GM23338 (cell line): ENCODE measurements at regions not wholly inside any gene's neighbourhood (a gene's known extent, or its start where the extent isn't known, plus 50 kb on each side); places are given as distances from the start of the nearest gene placed in this dataset.
A peak's percentile ranks its signal among the peaks of the same experiment; 100 is the strongest.

Experiments
- ATAC-seq: fragments of 200-7000 bp; cut with Tn5 transposase; 3 replicates; pipeline ENCODE4 v1.9.1; 2020
- DNase-seq: peaks from one replicate; pipeline ENCODE4 v3.0.0-alpha.2; 2015; ENCODE audit warnings: low spot score
- H2AFZ ChIP-seq: fragments of 200-600 bp; sonication (generic); 2 replicates; pipeline ENCODE4 v1.8.0; 2016; ENCODE audit warnings: antibody characterized with exemption, mild to moderate bottlenecking, moderate library complexity
- H3F3A ChIP-seq: fragments of 200-600 bp; sonication (generic); replicated peaks from 2 replicates; pipeline ENCODE4 v1.8.0; 2017; ENCODE audit warnings: antibody characterized with exemption, mixed run types, low read depth
- H3K27ac ChIP-seq: fragments of 200-600 bp; sonication (generic); 2 replicates; pipeline ENCODE4 v1.6.1; 2016; ENCODE audit warnings: low read depth
- H3K27me3 ChIP-seq: fragments of 200-600 bp; sonication (generic); 2 replicates; pipeline ENCODE4 v1.8.0; 2016; ENCODE audit warnings: mild to moderate bottlenecking, mixed run types, moderate library complexity; ENCODE audit not compliant: insufficient read depth
- H3K36me3 ChIP-seq: fragments of 200-600 bp; sonication (generic); 2 replicates; pipeline ENCODE4 v1.8.0; 2016; ENCODE audit warnings: mild to moderate bottlenecking; ENCODE audit not compliant: insufficient read depth
- H3K4me1 ChIP-seq: fragments of 200-600 bp; sonication (generic); 2 replicates; pipeline ENCODE4 v1.8.0; 2016; ENCODE audit warnings: mild to moderate bottlenecking, moderate library complexity; ENCODE audit not compliant: insufficient read depth
- H3K4me2 ChIP-seq: fragments of 200-600 bp; sonication (generic); 2 replicates; pipeline ENCODE4 v1.7.1; 2017; ENCODE audit warnings: mixed run types
- H3K4me3 ChIP-seq: fragments of 200-600 bp; sonication (generic); 2 replicates; pipeline ENCODE4 v1.6.1; 2016; ENCODE audit warnings: mixed run types
- H3K79me2 ChIP-seq: fragments of 200-600 bp; sonication (generic); replicated peaks from 2 replicates; pipeline ENCODE4 v1.8.0; 2017; ENCODE audit warnings: mild to moderate bottlenecking; ENCODE audit not compliant: insufficient read depth
- H3K9me2 ChIP-seq: fragments of 200-600 bp; sonication (generic); 2 replicates; pipeline ENCODE4 v1.8.0; 2017; ENCODE audit not compliant: insufficient read depth
- H4K20me1 ChIP-seq: fragments of 200-600 bp; sonication (generic); replicated peaks from 2 replicates; pipeline ENCODE4 v1.8.0; 2017; ENCODE audit warnings: mild to moderate bottlenecking; ENCODE audit not compliant: insufficient read depth
- H3K27ac Mint-ChIP-seq: 2 replicates; pipeline ENCODE4 v1.8.0; 2020; ENCODE audit warnings: inconsistent platforms, mild to moderate bottlenecking, moderate library complexity, mixed read lengths
- H3K27me3 Mint-ChIP-seq: 3 replicates; pipeline ENCODE4 v1.8.0; 2022; ENCODE audit warnings: low read depth, mild to moderate bottlenecking, moderate library complexity, mixed read lengths, inconsistent platforms; ENCODE audit not compliant: insufficient read depth, poor library complexity
- H3K36me3 Mint-ChIP-seq: 3 replicates; pipeline ENCODE4 v1.8.0; 2021; ENCODE audit warnings: low read depth, mild to moderate bottlenecking, inconsistent platforms, moderate library complexity, mixed read lengths
- H3K4me1 Mint-ChIP-seq: 3 replicates; pipeline ENCODE4 v1.8.0; 2020; ENCODE audit warnings: mild to moderate bottlenecking, inconsistent platforms, mixed read lengths
- H3K4me3 Mint-ChIP-seq: 3 replicates; pipeline ENCODE4 v1.8.0; 2021; ENCODE audit warnings: moderate library complexity, mild to moderate bottlenecking, inconsistent platforms, mixed read lengths
- H3K9me3 Mint-ChIP-seq: 3 replicates; pipeline ENCODE4 v1.8.0; 2020; ENCODE audit warnings: moderate library complexity, mild to moderate bottlenecking, inconsistent platforms, mixed read lengths
- EZH2 ChIP-seq: fragments of 200-600 bp; sonication (generic); IDR thresholded peaks from one replicate; pipeline ENCODE4 v1.8.0; 2017; ENCODE audit warnings: antibody characterized with exemption, mild to moderate bottlenecking, low read depth; ENCODE audit not compliant: unreplicated experiment
- EZH2phosphoT487 ChIP-seq: fragments of 200-600 bp; sonication (generic); IDR thresholded peaks from one replicate; pipeline ENCODE4 v1.8.1; 2018; ENCODE audit warnings: antibody characterized with exemption; ENCODE audit not compliant: unreplicated experiment
- NANOG ChIP-seq: IDR thresholded peaks from 2 replicates; pipeline ENCODE4 v1.6.1; 2016; ENCODE audit warnings: antibody characterized with exemption, borderline replicate concordance
- POLR2AphosphoS5 ChIP-seq: IDR thresholded peaks from 2 replicates; pipeline ENCODE4 v1.6.1; 2016; ENCODE audit warnings: antibody characterized with exemption, low read depth
- STAT1 ChIP-seq: IDR thresholded peaks from one replicate; pipeline ENCODE4 v1.6.1; 2016; ENCODE audit warnings: antibody characterized with exemption; ENCODE audit not compliant: unreplicated experiment
- ZNF114 ChIP-seq: fragments of 250-450 bp; sonication (Bioruptor Pico); IDR thresholded peaks from 2 replicates; pipeline ENCODE4 v1.5.0; 2020; ENCODE audit warnings: mild to moderate bottlenecking, moderate library complexity
- ZNF331 ChIP-seq: fragments of 250-450 bp; sonication (Bioruptor Pico); IDR thresholded peaks from 2 replicates; pipeline ENCODE4 v1.5.0; 2020; ENCODE audit warnings: low read depth, mild to moderate bottlenecking, moderate library complexity
- TF ChIP-seq, protein P1 (sequence below), 2 experiments: fragments of 200-600 bp in 1 of 2; sonication (generic) in 1 of 2; conservative IDR thresholded peaks; 2 replicates each; pipeline versions ENCODE4 v1.5.1 to v1.6.1; 2016 to 2017; ENCODE audit warnings: antibody characterized with exemption in 2 of 2, low read depth in 2 of 2, mild to moderate bottlenecking in 2 of 2, moderate library complexity in 1 of 2

DNA sequence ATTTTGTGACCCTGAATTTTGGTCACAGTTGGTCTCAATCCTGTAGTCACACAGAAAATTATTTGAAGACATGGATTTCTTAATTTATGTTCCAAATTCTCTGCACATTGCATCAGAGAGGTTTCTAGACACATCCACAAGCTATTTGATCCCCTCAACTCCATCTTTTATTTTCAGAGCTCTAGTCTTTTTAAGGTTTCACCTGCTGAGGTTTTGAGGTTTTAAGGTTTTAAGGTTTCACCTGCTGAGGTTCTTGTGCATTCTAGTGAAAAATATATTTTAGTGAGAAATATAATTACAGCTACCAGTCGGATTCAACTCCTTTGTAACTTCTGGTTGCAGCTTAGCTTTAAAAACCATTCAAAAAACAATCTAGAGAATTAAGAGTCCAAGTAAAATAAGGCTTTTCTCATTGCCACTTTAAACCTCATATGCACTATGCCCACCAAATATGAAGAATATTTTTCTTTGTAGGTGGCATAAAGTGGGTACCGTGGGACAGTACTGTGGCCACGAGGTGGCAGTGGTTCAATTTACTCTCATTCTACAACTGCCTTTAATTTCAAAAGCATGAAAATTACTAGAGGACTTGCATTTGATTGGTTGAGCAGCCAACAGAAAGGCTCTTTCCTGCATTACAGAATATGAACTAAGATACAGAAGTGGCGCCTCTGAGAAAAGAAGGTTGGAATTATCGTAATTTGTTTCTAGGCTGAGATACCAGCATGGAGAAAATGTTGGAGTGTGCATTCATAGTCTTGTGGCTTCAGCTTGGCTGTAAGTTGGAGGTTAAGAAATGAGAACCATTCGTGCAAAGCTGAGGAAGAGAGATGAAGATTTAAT is 366.5 kb upstream of the OR4E1 start:
- Histone ChIP-seq H3K27me3 (no peaks in the 10 kb centered on the region), H3K27ac (no peak overlapping the region), H3K9me2 (no peaks in the 10 kb centered on the region), H4K20me1 (no peaks in the 10 kb centered on the region), H2AFZ (no peak overlapping the region), H3K4me2 (no peak overlapping the region), H3K4me1 (no peaks in the 10 kb centered on the region), H3K36me3 (no peaks in the 10 kb centered on the region), H3K4me3 (no peak overlapping the region), H3F3A (no peaks in the 10 kb centered on the region), H3K79me2 (no peaks in the 10 kb centered on the region)
- Mint-ChIP-seq H3K27ac (no peak overlapping the region), H3K4me3 (no peak overlapping the region), H3K27me3 (peaks cover 1% of the 10 kb centered on the region), H3K9me3 (no peaks in the 10 kb centered on the region), H3K36me3 (no peaks in the 10 kb centered on the region), H3K4me1 (no peaks in the 10 kb centered on the region)
- TF ChIP-seq, protein P1, sequence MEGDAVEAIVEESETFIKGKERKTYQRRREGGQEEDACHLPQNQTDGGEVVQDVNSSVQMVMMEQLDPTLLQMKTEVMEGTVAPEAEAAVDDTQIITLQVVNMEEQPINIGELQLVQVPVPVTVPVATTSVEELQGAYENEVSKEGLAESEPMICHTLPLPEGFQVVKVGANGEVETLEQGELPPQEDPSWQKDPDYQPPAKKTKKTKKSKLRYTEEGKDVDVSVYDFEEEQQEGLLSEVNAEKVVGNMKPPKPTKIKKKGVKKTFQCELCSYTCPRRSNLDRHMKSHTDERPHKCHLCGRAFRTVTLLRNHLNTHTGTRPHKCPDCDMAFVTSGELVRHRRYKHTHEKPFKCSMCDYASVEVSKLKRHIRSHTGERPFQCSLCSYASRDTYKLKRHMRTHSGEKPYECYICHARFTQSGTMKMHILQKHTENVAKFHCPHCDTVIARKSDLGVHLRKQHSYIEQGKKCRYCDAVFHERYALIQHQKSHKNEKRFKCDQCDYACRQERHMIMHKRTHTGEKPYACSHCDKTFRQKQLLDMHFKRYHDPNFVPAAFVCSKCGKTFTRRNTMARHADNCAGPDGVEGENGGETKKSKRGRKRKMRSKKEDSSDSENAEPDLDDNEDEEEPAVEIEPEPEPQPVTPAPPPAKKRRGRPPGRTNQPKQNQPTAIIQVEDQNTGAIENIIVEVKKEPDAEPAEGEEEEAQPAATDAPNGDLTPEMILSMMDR (conservative IDR thresholded peaks at IDR 0.05; ENCODE audit: low read depth in 2 of 2): peak; percentile 40 to 62
- no peak for TF ChIP-seq EZH2phosphoT487
- peak; percentile 27 for DNase-seq
- ATAC-seq: peak; percentile 47

DNA sequence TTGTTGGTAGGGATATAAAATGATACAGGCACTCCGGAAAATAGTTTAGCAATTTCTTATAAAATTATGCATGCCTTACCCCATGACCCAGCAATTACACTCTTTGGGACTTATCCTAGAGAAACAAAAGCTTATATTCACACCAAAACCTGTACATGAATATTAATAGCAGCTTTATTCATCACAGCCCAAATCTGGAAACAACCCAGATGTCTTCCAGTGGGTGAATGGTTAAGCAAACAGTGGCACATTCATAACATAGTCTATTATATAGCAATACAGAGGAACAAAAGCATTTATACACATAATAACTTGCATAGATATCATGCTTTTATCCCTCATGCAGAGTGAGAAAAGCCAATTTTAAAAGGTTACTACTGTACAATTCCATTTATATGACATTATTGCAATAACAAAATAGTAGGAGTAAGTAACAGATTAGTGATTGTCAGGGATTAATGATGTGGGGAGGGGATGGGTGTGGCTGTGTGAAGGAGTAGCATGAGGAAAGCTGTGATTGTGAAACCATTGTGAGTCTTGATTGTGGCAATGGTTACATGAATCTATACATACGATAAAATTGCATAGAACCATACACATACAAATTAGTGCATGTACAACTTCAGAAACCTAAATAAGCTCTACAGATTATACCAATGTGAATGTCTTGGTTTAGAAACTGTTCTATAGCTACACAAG is 363.1 kb upstream of the OR4E1 start:
- H3K27me3 Mint-ChIP-seq: peaks cover 1% of the 10 kb centered on the region
- Histone ChIP-seq H3K27ac (no peak overlapping the region), H2AFZ (no peak overlapping the region), H3K36me3 (no peaks in the 10 kb centered on the region), H3K4me1 (no peaks in the 10 kb centered on the region), H3K4me3 (no peak overlapping the region), H3K79me2 (no peaks in the 10 kb centered on the region), H4K20me1 (no peaks in the 10 kb centered on the region), H3F3A (no peaks in the 10 kb centered on the region), H3K27me3 (no peaks in the 10 kb centered on the region), H3K4me2 (no peak overlapping the region), H3K9me2 (no peaks in the 10 kb centered on the region)
- H3K4me3 Mint-ChIP-seq: no peak overlapping the region
- H3K27ac Mint-ChIP-seq: no peak overlapping the region
- TF ChIP-seq ZNF114: no peak
- H3K9me3 Mint-ChIP-seq: no peaks in the 10 kb centered on the region
- ATAC-seq: no peak
- H3K4me1 Mint-ChIP-seq: no peaks in the 10 kb centered on the region
- no peak for DNase-seq
- no peaks in the 10 kb centered on the region for H3K36me3 Mint-ChIP-seq

DNA sequence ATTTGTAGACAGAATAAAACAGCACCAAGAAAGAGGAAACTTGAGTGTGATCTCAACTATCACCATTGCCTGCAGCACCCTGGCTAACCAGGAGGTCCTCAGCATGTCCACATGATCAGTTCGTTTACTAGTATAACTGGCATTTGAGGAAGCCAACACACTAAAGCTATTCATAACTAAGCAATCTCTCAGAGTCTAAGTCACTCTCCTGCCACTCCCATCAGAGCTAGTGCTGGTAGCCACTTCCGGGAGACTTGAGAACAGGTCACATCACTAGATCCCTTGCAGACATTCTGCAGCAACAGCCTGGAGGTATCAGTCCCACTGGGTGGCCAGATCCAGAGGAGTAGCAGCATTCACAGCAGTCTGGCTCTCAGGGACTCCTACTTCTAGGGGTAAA is 352.9 kb upstream of the OR4E1 start:
- no peaks in the 10 kb centered on the region for H3K36me3 ChIP-seq
- H3K4me1 ChIP-seq: no peaks in the 10 kb centered on the region
- no peak overlapping the region for H2AFZ ChIP-seq
- Mint-ChIP-seq H3K27ac (no peak overlapping the region), H3K36me3 (no peaks in the 10 kb centered on the region), H3K4me1 (0 out of 3 replicates have a peak, but pooled peaks cover 2% of the 10 kb centered on the region), H3K27me3 (peaks cover 2% of the 10 kb centered on the region), H3K9me3 (no peaks in the 10 kb centered on the region), H3K4me3 (no peak overlapping the region)
- no peaks in the 10 kb centered on the region for H3K9me2 ChIP-seq
- H3K79me2 ChIP-seq: no peaks in the 10 kb centered on the region
- no peak overlapping the region for H3K4me2 ChIP-seq
- no peaks in the 10 kb centered on the region for H4K20me1 ChIP-seq
- no peak for DNase-seq
- no peak overlapping the region for H3K27ac ChIP-seq
- H3K4me3 ChIP-seq: no peak overlapping the region
- no peaks in the 10 kb centered on the region for H3K27me3 ChIP-seq
- H3F3A ChIP-seq: no peaks in the 10 kb centered on the region
- no peak for ATAC-seq
- TF ChIP-seq, protein P1 (conservative IDR thresholded peaks at IDR 0.05; ENCODE audit: low read depth in 2 of 2): no peak
- TF ChIP-seq NANOG: no peak
- no peak for TF ChIP-seq EZH2
- TF ChIP-seq POLR2AphosphoS5: no peak
- no peak for TF ChIP-seq STAT1
- no peak for TF ChIP-seq ZNF331 (CRISPR knock-in tag)
- TF ChIP-seq EZH2phosphoT487: no peak
